Breast epithelium (tissue), 4 donors: ENCODE measurements at regions not wholly inside any gene's neighbourhood (a gene's known extent, or its start where the extent isn't known, plus 50 kb on each side); places are given as distances from the start of the nearest gene placed in this dataset.

Source experiments
- DNase-seq, 2 donors: peaks; one replicate each; pipeline ENCODE4 v3.0.0-alpha.2; 2019; ENCODE audit warnings: low spot score in 2 of 2
- H3K27ac ChIP-seq, 2 donors: fragments of 200-600 bp; sonication (generic) in 1 of 2; one replicate each; pipeline ENCODE4 v1.5.1; 2016 to 2019; ENCODE audit warnings: mild to moderate bottlenecking in 1 of 2
- H3K27me3 ChIP-seq, 2 donors: fragments of 200-600 bp; sonication (generic) in 1 of 2; one replicate each; pipeline versions ENCODE4 v1.5.1 to v1.6.0; 2017 to 2019; ENCODE audit warnings: control low read depth in 1 of 2, mild to moderate bottlenecking in 1 of 2
- H3K36me3 ChIP-seq: fragments of 200-600 bp; one replicate; pipeline ENCODE4 v1.5.1; 2019
- H3K4me1 ChIP-seq, 2 donors: fragments of 200-600 bp; sonication (generic); one replicate each; pipeline ENCODE4 v1.5.1; 2016 to 2019; ENCODE audit warnings: control low read depth in 1 of 2
- H3K4me3 ChIP-seq, 3 donors: fragments of 200-600 bp; sonication (generic); 1 replicate in 2 of 3; 2 replicates in 1 of 3; pipeline ENCODE4 v1.5.1; 2016 to 2019; ENCODE audit warnings: mild to moderate bottlenecking in 3 of 3, moderate library complexity in 2 of 3
- H3K9me3 ChIP-seq, 2 donors: fragments of 200-600 bp; sonication (generic) in 1 of 2; one replicate each; pipeline ENCODE4 v1.5.1; 2016 to 2019; ENCODE audit warnings: control low read depth in 1 of 2
- POLR2A ChIP-seq: fragments of 450-650 bp; IDR thresholded peaks from one replicate; pipeline ENCODE4 v1.6.1; 2016; ENCODE audit warnings: antibody characterized with exemption, mild to moderate bottlenecking, moderate library complexity
- POLR2AphosphoS5 ChIP-seq, 3 donors: sonication (generic); formaldehyde crosslinking; IDR thresholded peaks; one replicate each; pipeline ENCODE4 v1.6.1; 2017; ENCODE audit warnings: antibody characterized with exemption in 3 of 3
- intact Hi-C: fragments of 100-400 bp; cut with DNase I; formaldehyde crosslinking; loops from one replicate; pipeline ENCODE4 v1.15.1; 2023; ENCODE audit warnings: low total_unique reads
- TF ChIP-seq, protein P1 (sequence below), 3 donors: fragments of 450-650 bp; IDR thresholded peaks; one replicate each; pipeline ENCODE4 v1.5.1; 2016 to 2017; ENCODE audit warnings: antibody characterized with exemption in 3 of 3, mild to moderate bottlenecking in 3 of 3, moderate library complexity in 3 of 3

DNA sequence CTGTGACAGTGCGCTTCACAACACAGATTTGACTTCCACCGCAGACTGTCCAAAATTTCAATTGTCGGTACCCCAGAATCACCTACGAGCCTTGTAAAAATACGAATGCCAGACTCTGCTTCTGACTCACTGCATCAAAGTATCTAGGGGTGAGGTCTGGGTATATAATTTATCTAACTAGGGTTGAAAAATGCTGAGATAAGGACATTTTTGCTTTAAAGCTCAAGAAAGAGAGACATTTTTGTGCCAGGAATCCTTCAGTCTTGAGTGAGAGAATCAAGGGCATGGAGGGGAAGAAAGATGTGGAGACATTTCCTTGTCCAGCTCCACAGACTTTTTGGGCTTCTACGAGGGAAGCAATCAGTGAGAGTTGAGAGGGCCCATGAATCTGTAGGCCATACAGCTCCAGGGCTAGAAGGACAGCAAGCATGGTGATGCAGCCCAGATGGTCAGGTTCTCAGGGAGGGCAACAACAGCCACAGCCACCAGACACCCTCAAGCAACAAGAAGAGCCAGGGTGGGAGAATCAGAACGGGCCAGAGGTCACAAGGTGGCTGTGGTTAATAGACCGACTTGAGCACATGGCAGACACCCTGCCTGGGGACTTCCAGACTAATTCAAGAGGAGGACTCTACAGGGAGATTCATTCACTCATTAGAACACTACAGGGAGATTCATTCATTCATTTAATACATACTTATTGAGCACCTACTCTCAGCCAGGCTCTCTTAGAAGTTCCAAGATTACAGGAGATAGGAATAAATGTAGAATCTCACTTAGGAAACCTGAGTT lies 211.1 kb upstream of the PRDM1 start:
- Histone ChIP-seq H3K36me3 (no peaks in the 10 kb centered on the region), H3K4me1 (no peaks in the 10 kb centered on the region), H3K27ac (no peak overlapping the region), H3K27me3 (no peaks in the 10 kb centered on the region), H3K9me3 (no peaks in the 10 kb centered on the region), H3K4me3 (no peak overlapping the region)
- no peak for DNase-seq
- TF ChIP-seq POLR2AphosphoS5 (IDR thresholded peaks at IDR 0.05) (no peak), POLR2A (no peak)
- TF ChIP-seq, protein P1, sequence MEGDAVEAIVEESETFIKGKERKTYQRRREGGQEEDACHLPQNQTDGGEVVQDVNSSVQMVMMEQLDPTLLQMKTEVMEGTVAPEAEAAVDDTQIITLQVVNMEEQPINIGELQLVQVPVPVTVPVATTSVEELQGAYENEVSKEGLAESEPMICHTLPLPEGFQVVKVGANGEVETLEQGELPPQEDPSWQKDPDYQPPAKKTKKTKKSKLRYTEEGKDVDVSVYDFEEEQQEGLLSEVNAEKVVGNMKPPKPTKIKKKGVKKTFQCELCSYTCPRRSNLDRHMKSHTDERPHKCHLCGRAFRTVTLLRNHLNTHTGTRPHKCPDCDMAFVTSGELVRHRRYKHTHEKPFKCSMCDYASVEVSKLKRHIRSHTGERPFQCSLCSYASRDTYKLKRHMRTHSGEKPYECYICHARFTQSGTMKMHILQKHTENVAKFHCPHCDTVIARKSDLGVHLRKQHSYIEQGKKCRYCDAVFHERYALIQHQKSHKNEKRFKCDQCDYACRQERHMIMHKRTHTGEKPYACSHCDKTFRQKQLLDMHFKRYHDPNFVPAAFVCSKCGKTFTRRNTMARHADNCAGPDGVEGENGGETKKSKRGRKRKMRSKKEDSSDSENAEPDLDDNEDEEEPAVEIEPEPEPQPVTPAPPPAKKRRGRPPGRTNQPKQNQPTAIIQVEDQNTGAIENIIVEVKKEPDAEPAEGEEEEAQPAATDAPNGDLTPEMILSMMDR (IDR thresholded peaks at IDR 0.05): no peak
- intact Hi-C loops: no loop called here

DNA sequence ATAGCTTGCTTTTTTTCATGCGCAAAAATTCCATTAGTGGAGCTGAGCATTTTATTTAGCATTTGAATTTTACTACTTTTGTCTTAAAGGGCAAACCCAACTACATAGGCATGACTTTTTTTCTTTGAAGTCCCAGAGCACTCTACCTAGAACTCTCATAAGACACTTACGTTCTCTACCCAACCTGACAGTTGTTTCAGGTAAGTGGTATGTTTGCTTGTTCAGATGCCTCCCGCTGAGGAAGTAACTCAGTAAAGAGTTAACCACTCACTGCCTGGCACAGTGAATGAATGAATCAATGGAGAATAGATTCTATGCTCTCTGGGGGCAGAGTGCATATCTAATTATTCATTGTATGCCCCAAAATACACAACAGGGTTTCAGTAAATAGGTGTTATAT lies 212.3 kb upstream of the PRDM1 start:
- no peaks in the 10 kb centered on the region for H3K4me1 ChIP-seq
- H3K27ac ChIP-seq: no peak overlapping the region
- no peaks in the 10 kb centered on the region for H3K27me3 ChIP-seq
- TF ChIP-seq POLR2A (no peak), POLR2AphosphoS5 (IDR thresholded peaks at IDR 0.05) (no peak)
- TF ChIP-seq, protein P1 (IDR thresholded peaks at IDR 0.05): no peak
- no peaks in the 10 kb centered on the region for H3K36me3 ChIP-seq
- no peaks in the 10 kb centered on the region for H3K9me3 ChIP-seq
- no peak overlapping the region for H3K4me3 ChIP-seq
- intact Hi-C loops: no loop called here
- DNase-seq: no peak

DNA sequence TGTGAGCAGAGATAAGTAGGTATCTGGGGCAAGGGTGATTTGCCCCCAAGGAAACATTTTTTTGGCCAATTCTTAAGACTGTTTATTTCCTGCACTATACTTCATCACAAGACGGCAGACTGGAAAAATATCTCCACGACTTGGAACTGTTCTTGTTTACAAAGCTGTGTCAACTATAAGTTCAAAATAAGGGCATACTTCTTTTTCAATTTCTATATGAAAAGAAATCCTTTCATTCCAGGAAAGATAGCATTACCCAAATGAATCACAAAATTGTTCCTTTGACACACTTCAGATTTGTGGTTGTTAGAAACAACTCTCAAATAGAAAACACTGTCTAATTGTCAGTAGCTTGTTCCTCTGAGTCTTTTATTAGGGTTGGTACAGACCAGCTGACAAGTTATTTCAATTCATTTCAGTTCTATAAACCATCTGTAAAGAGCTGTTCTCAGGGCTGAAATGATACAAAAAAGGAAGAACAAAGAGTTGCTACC lies 212.9 kb upstream of the PRDM1 start:
- Histone ChIP-seq H3K36me3 (no peaks in the 10 kb centered on the region), H3K9me3 (no peaks in the 10 kb centered on the region), H3K4me1 (no peaks in the 10 kb centered on the region), H3K27me3 (no peaks in the 10 kb centered on the region), H3K27ac (no peak overlapping the region), H3K4me3 (no peak overlapping the region)
- TF ChIP-seq, protein P1 (IDR thresholded peaks at IDR 0.05): no peak
- TF ChIP-seq POLR2A (no peak), POLR2AphosphoS5 (IDR thresholded peaks at IDR 0.05) (no peak)
- DNase-seq: no peak
- intact Hi-C loops: no loop called here

DNA sequence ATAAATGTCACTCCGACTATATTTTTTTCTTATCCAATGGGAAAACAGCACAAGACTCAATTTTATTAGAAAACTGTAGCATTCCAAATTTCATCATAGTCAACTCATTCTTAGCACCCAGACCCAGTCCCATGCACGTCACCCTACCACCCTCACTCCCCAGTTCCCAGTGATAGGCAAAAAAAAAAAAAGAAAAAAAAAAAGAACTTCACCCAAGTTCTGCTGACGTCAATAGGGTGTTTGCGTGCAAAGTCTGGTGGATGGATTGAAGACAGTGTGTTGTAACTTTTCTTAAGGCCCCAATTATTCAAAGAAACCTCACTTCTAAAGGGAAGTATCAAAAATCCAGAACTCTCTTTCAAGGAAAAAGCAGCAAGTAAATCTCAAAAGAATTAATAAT lies 213.9 kb upstream of the PRDM1 start:
- DNase-seq: no peak
- no peaks in the 10 kb centered on the region for H3K36me3 ChIP-seq

DNA sequence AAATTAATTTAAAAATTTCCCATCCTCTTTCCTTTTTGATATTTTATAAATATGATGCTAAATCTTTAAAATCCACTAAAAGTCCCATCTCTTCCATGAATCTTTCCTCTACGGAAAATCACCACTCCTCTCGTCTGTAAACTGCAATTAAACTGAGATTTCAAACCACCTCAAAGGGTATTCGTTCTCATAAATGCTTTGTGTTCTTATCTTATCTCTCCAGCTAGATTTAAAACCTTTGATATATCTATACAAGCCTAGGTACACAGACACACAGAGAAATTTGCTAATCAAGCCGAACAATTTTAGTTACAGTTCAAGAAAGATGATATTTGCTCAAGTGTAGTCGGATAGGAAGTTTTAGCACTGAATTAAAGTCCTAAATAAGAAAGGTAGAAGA lies 214.6 kb upstream of the PRDM1 start:
- Histone ChIP-seq H3K4me3 (no peak overlapping the region), H3K36me3 (no peaks in the 10 kb centered on the region), H3K9me3 (no peaks in the 10 kb centered on the region), H3K27me3 (no peaks in the 10 kb centered on the region), H3K4me1 (no peaks in the 10 kb centered on the region), H3K27ac (no peak overlapping the region)
- DNase-seq: no peak
- intact Hi-C loops: no loop called here
- TF ChIP-seq POLR2AphosphoS5 (IDR thresholded peaks at IDR 0.05) (no peak), POLR2A (no peak)
- TF ChIP-seq, protein P1 (IDR thresholded peaks at IDR 0.05): no peak

More for the DNA sequence above, 213.9 kb upstream of the PRDM1 start:
- H3K27ac ChIP-seq: no peak overlapping the region
- intact Hi-C loops: no loop called here
- H3K4me3 ChIP-seq: no peak overlapping the region
- H3K9me3 ChIP-seq: no peaks in the 10 kb centered on the region
- TF ChIP-seq, protein P1 (IDR thresholded peaks at IDR 0.05): no peak
- TF ChIP-seq POLR2A (no peak), POLR2AphosphoS5 (IDR thresholded peaks at IDR 0.05) (no peak)
- no peaks in the 10 kb centered on the region for H3K4me1 ChIP-seq
- no peaks in the 10 kb centered on the region for H3K27me3 ChIP-seq
